ENCODE measurements at regions not wholly inside any gene's neighbourhood (a gene's known extent, or its start where the extent isn't known, plus 50 kb on each side); places are given as distances from the start of the nearest gene placed in this dataset.

DNA sequence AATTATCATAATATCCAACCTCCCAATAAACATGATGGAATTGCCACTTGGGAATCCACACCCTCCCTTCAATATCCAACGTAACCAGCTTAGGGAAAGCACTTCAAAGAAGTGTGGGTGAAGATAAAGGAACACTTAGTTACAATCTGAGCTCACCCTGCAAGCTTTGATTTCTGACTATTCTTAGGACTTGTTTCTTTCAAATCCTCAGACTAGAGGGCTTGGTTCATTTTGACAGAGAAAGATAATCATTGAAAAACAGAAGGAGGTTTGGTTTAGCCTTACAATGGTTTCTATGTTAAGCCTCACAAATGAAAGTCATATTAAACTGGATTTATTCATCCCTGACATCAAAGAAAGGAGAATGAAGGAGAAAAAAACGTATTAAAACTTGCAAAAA, 57.9 kb upstream of the SYT13 start:
- TF ChIP-seq POU2F2 (IDR thresholded peaks at IDR 0.05; ENCODE audit: low read depth, low read length) = no peak
- TF ChIP-seq POLR2AphosphoS5 (IDR thresholded peaks at IDR 0.05; ENCODE audit: low read depth, low read length) = no peak
